Tibial nerve (tissue), 4 donors: ENCODE measurements at regions not wholly inside any gene's neighbourhood (a gene's known extent, or its start where the extent isn't known, plus 50 kb on each side); places are given as distances from the start of the nearest gene placed in this dataset.

Experiments used
- CTCF ChIP-seq, 5 experiments: fragments of 200-600 bp in 3 of 5; fragments of 450-650 bp in 2 of 5; sonication (generic) in 3 of 5; IDR thresholded peaks; one replicate each; pipeline ENCODE4 v1.5.1; 2016 to 2019; ENCODE audit warnings: antibody characterized with exemption in 5 of 5, mild to moderate bottlenecking in 3 of 5, moderate library complexity in 2 of 5
- EP300 ChIP-seq, 2 donors: sonication (generic); formaldehyde crosslinking; IDR thresholded peaks; one replicate each; pipeline ENCODE4 v1.6.1; 2017; ENCODE audit warnings: antibody characterized with exemption in 2 of 2, mild to moderate bottlenecking in 1 of 2
- POLR2A ChIP-seq, 2 donors: fragments of 450-650 bp; IDR thresholded peaks; one replicate each; pipeline ENCODE4 v1.6.1; 2017; ENCODE audit warnings: antibody characterized with exemption in 2 of 2, mild to moderate bottlenecking in 2 of 2, moderate library complexity in 2 of 2

GRCh38 chr2:8452979-8453903 is 228.6 kb upstream of the ID2 start:
- TF ChIP-seq CTCF (IDR thresholded peaks at IDR 0.05) (no peak), POLR2A (IDR thresholded peaks at IDR 0.05) (no peak), EP300 (IDR thresholded peaks at IDR 0.05) (no peak)
